T-helper 2 cell treated with Interferon-gamma antibody and Interleukin-4, amounts not matched to agents 5 μg/mL and 100 μg/mL, for 36 hours (primary cell): ENCODE measurements at regions not wholly inside any gene's neighbourhood (a gene's known extent, or its start where the extent isn't known, plus 50 kb on each side); places are given as distances from the start of the nearest gene placed in this dataset.

ENCODE experiments used
- DNase-seq: peaks from one replicate; pipeline ENCODE4 v3.0.0; 2021; ENCODE audit warnings: low spot score
- H3K27ac Mint-ChIP-seq: one replicate; pipeline ENCODE4 v1.8.0; 2021; ENCODE audit warnings: mild to moderate bottlenecking, mixed read lengths
- H3K27me3 Mint-ChIP-seq: one replicate; pipeline ENCODE4 v1.8.0; 2021; ENCODE audit warnings: low read depth, mixed read lengths
- H3K36me3 Mint-ChIP-seq: one replicate; pipeline ENCODE4 v1.8.0; 2021; ENCODE audit warnings: low read depth, mixed read lengths
- H3K4me1 Mint-ChIP-seq: one replicate; pipeline ENCODE4 v1.8.0; 2021; ENCODE audit warnings: low read depth, mixed read lengths
- H3K4me3 Mint-ChIP-seq: one replicate; pipeline ENCODE4 v1.8.0; 2022; ENCODE audit warnings: mild to moderate bottlenecking, moderate library complexity, mixed read lengths
- H3K9me3 Mint-ChIP-seq: one replicate; pipeline ENCODE4 v1.8.0; 2021; ENCODE audit warnings: mixed read lengths

DNA sequence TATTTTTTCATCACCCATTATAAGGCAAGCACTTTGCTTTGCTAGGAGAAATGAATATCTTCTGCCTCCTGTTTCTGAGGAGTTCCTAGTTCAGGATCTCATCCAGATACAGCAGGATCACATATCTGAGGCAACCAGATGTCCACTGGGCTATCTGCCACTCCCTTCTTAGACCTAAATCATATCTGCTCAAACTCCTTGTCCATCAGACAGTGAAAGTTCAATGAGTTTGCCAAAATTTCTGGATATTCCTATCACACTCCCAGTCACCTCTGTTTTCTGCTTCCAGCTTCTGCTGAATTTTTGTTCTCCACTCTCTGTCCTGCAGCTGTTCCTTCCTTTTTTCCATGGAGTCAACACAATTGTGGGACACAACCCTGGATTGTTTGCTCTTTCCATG is 54.2 kb upstream of the BASP1 start:
- H3K27ac Mint-ChIP-seq, result no peak overlapping the region
- H3K4me1 Mint-ChIP-seq, result no peaks in the 10 kb centered on the region
- no peak for DNase-seq
- H3K4me3 Mint-ChIP-seq, result no peak overlapping the region
- no peaks in the 10 kb centered on the region for H3K9me3 Mint-ChIP-seq
- no peaks in the 10 kb centered on the region for H3K27me3 Mint-ChIP-seq
- H3K36me3 Mint-ChIP-seq, result no peaks in the 10 kb centered on the region

DNA sequence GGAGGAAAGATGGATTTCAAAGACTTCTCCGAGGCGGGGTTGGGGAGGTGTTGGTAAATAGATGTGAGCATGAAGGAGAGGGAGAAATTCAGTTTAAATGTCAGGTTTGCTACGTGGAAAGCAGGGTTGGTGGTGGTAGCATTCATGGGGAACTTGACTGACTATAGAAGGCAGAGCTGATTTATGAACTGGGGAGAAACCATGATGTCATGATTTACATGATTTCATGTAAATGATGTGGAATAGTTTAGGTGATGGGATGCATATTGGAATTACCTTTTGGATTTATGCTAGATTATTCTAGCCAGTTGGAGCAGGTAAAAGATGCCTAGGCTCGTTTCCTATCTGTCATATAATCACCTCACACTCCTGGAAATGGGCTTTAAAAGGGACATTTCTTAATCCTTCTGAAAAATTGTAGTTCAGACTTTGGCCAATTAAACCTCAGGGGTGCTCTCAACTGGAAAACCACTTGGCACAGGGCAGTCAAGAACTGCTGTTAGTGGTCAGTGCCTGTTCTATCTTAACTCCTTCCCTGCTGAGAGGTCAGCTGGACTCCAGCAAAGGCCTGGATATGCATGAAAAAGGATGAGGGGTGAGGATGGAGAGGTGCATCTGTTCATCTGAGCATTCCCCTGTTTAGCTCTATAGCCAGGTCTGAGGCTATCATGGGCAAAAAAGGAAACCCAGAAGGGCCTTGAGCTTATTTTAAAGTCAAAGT is 50.1 kb upstream of the BASP1 start:
- Mint-ChIP-seq H3K27me3 (no peaks in the 10 kb centered on the region), H3K27ac (no peak overlapping the region)
- DNase-seq, result no peak

More for the DNA sequence above, 50.1 kb upstream of the BASP1 start:
- H3K36me3 Mint-ChIP-seq, result no peaks in the 10 kb centered on the region
- no peaks in the 10 kb centered on the region for H3K4me1 Mint-ChIP-seq
- H3K4me3 Mint-ChIP-seq, result no peak overlapping the region
- no peaks in the 10 kb centered on the region for H3K9me3 Mint-ChIP-seq
